HEK293 (cell line): ENCODE measurements at regions not wholly inside any gene's neighbourhood (a gene's known extent, or its start where the extent isn't known, plus 50 kb on each side); places are given as distances from the start of the nearest gene placed in this dataset.

Source experiments
- CTCF ChIP-seq: fragments of 450-650 bp; formaldehyde crosslinking; IDR thresholded peaks from 2 replicates; pipeline ENCODE4 v1.5.1; 2016; ENCODE audit warnings: missing biosample characterization, missing genetic modification characterization
- YY1 ChIP-seq: fragments of 450-650 bp; formaldehyde crosslinking; IDR thresholded peaks from 2 replicates; pipeline ENCODE4 v1.5.1; 2018; ENCODE audit warnings: missing biosample characterization, missing genetic modification characterization
- ZFP3 ChIP-seq: fragments of 450-650 bp; formaldehyde crosslinking; IDR thresholded peaks from 2 replicates; pipeline ENCODE4 v1.5.1; 2016; ENCODE audit warnings: low read depth, missing biosample characterization, missing genetic modification characterization

- no peak for TF ChIP-seq CTCF (tag by site-specific recombination)
- no peak for TF ChIP-seq YY1 (tag by site-specific recombination)
- no peak for TF ChIP-seq ZFP3
Measured at GRCh38 chr10:131645756-131646155, 255.1 kb upstream of the PPP2R2D start.
